ENCODE measurements at regions not wholly inside any gene's neighbourhood (a gene's known extent, or its start where the extent isn't known, plus 50 kb on each side); places are given as distances from the start of the nearest gene placed in this dataset.
"Not testable (repeated sequence)": the region's sequence is repeated elsewhere in the genome, so short reads cannot be mapped to it uniquely, and the experiment has no call there.

DNA sequence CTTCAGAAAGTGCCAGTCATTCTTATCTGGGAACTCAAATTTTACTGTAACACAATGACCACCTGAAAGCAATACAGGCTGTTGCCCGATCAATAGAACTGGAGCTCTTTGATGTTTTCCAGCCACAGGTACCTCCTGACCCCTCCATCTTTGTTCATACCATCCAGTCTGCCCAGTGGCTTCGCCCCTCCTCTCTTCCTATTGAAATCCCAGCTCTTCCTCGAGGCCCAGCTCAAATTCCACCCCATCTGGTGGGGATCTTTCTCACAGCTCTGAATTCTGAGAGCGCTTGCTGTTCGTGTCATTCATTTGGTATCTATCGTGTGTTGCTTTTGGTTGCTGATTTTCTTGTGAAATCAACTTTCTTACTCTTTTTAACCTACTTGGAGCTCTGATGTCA, 87.9 kb upstream of the CNKSR3 start:
- no peak for DNase-seq (ENCODE audit: low spot score)

DNA sequence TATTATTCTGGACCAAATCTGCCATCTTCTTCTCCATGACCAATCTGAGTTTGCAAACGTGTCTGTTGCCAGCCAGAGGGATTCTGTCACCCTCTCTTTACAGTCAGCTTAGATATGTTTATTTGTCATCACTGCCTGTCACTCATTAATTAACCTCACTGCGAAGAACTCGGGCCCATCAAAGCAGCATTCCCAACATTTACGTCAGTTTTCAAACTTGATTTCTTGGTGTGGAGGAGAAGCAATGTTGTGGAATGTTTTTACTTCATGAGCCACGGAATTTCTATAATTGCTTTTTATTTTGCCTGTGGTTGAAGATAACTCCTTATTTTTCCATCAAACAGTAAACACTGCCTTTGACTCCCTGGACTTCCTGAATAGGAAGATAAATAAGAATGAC, 91.8 kb upstream of the CNKSR3 start:
- DNase-seq (ENCODE audit: low spot score): no peak

GRCh38 chr6:154602708-154603107, 92.2 kb upstream of the CNKSR3 start:
- DNase-seq (ENCODE audit: low spot score): no peak

- DNase-seq (ENCODE audit: low spot score): no peak
These were observed 93.6 kb upstream of the CNKSR3 start for GRCh38 chr6:154604119-154604518.

DNA sequence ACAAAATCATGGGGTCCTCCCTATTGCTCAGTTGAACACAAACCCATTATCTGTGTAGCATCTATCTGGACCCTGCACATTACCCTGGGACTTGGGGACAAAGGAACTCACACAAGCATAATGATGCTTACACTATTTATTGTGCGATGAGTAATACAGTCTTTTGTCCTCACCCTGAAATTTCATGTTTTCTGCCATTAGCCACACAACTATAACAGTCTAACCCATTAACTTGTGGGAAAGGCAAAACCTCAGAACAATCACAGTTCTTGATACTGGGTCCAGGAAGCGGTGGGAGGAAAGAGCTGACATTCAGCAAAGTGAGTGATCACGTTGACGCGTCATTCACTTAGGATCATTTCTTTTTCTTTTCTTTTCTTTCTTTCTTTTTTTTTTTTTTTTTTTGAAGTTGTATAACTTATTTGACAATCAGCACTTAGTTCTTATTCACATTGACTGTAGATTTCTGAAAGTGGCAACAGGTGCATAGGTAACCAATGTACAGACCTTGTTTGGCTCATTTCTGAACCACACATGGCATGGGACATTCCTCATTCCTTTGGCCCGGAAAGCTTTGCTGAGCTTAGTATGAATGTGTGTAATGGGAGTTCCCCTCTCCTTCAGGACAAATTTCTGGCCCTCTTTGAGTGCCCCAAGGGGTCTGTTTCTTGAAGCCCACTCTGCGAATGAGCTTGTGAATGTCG, 94.8 kb upstream of the CNKSR3 start:
- DNase-seq (ENCODE audit: low spot score): peak; percentile 14

DNA sequence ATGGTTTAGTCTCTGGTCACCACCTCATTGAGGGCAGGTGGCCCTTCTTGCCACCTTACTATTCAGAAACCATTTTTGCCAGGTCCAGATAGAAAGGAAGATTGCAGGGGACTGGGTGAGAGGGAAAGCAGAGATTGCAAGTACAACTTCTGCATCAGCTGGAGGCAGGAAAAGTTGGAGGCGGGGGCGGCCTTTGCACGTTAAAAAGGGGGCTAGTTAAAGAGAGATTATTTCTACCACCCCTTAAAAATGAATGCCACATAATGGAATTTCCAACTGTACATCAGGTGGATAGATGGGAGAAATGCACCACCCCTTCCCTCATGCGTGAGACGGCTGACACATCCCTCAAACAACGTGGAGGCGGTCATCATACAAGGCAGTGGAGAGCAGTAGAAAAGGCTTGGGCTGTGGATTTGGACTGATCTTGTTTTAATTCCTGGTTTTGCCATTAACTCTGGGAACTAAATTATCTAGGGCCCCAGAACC, 95.4 kb upstream of the CNKSR3 start:
- no peak for DNase-seq (ENCODE audit: low spot score)

GRCh38 chr6:154606457-154606856, 96.0 kb upstream of the CNKSR3 start:
- peak; percentile 30 for DNase-seq (ENCODE audit: low spot score)

- no peak for DNase-seq (ENCODE audit: low spot score)
These were observed 96.4 kb upstream of the CNKSR3 start for GRCh38 chr6:154606860-154607259.

DNA sequence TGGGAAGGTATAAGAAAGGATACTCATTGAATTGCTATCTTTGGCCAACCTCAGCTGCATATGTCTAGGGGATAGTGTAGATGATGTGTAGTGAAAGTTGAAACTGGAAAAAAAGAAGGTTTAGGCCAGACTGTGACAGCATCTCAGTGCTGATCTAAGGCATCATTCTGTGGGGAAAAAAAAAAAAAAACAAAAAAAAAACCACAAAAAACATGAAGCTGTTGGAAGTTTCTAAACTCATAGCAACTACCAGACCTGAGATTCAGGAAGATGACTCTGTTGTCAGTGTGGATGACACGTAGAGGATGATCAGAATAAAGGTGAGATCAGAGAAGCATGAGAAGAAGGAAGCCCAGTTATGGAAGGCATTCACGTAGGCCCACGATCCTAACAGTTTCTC, 100.8 kb upstream of the CNKSR3 start:
- DNase-seq (ENCODE audit: low spot score): no peak

DNA sequence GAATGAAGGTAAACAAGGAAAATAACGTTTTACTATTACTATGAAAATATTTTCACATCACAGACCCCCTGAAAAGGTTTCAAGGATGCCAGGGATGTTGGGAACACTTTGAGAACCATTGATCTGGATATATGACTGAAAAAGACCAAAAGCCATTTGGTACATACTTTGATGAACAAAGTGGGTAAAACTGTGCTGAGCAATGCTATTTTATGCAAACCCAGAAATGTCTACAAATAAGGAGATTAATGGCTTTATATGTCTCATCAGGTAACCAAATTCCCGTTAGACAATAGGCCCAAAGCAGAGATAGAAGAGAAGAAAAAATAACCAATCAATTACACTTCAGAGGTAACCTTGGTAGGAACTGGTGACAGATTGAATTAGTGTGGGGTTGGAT, 101.4 kb upstream of the CNKSR3 start:
- DNase-seq (ENCODE audit: low spot score): no peak

DNA sequence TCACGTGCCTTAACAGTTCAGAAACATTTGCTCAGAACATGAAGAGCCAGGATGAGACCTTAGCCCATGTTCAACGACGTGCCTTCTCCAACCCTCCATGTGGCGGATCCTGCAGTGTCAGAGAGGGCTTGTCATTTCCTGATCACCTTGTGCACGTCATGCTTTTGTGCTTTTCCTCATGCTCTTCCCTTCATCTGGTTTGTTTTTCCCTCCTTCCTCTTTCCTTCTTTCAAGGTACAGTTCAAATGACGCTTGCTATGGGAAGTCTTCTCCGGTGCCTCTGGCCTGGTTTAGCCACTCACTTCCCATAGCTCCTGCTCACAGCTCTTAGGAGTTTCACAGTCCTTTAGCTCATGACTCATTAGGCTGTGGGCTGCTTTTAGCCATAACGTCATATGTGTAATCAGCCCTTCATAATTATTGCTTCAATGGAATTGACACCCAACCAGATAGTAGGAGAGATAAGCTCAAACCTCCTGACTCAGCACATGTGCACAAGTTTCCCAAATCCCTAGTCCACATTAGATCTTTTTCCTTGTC, 102.7 kb upstream of the CNKSR3 start:
- no peak for DNase-seq (ENCODE audit: low spot score)

- no peak for DNase-seq (ENCODE audit: low spot score)
These were observed 103.6 kb upstream of the CNKSR3 start for GRCh38 chr6:154614101-154614500.

- no peak for DNase-seq (ENCODE audit: low spot score)
These were observed 104.2 kb upstream of the CNKSR3 start for GRCh38 chr6:154614641-154615040.

- DNase-seq (ENCODE audit: low spot score): no peak
These were observed 105.1 kb upstream of the CNKSR3 start for GRCh38 chr6:154615483-154616025.

DNA sequence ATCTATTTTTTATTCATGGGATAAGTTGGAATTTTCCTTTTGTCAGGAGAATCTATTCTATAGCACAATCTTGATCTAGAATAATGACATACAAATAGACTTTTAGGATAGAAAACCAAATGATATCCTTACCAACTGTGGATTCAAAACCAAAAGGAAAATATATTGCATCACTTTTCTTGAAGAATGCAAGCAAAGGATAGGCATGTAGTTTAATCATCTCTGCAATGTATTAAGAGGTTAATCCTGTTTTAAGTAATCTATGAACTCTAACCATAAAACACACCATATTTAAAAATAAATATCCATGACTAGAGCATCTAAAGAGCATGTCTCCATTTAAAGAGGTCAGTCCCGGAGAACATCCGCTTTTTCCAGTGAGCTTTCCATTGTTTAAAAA, 106.7 kb upstream of the CNKSR3 start:
- DNase-seq (ENCODE audit: low spot score): no peak

GRCh38 chr6:154619146-154619545, 108.7 kb upstream of the CNKSR3 start:
- no peak for DNase-seq (ENCODE audit: low spot score)

DNA sequence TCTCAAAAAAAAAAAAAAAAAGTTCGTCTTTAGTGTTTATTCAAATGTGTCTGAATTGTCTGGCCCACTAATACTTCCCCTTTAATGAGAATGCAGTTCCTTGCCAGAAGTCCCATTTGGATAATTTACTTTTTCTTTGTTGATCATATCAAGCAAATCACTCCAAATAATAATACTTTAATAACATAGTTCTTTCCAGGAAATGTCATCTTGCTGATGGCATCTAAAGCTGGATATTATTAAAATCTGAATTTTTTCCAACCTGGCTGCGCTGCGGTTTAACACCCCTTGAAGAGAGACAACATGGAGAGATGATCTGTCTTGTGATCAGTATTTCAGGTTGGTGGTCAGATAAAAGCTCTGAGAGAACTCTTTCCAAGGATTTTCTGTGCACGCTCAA, 111.2 kb upstream of the CNKSR3 start:
- no peak for DNase-seq (ENCODE audit: low spot score)

GRCh38 chr6:154622618-154623336, 110.4 kb upstream of the SCAF8 start:
- DNase-seq (ENCODE audit: low spot score): no peak

GRCh38 chr6:154623391-154623790, 109.8 kb upstream of the SCAF8 start:
- no peak for DNase-seq (ENCODE audit: low spot score)

GRCh38 chr6:154624038-154624599, 109.1 kb upstream of the SCAF8 start:
- no peak for DNase-seq (ENCODE audit: low spot score)

DNA sequence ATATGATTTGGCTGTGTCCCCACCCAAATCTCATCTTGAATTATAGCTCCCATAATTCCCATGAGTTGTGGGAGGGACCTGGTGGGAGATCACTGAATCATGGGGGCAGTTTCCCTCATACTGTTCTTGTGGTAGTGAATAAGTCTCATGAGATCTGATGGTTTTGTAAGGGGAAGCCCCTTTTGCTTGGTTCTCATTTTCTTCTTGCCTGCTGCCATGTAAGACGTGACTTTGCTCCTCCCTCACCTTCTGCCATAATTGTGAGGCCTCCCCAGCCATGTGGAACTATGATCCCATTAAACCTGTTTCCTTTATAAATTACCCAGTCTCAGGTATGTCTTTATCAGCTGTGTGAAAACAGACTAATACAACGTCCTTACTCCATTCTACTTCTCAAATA, 108.5 kb upstream of the SCAF8 start:
- not testable (repeated sequence) for DNase-seq (ENCODE audit: low spot score)

GRCh38 chr6:154625721-154626120, 107.5 kb upstream of the SCAF8 start:
- DNase-seq (ENCODE audit: low spot score): no peak

GRCh38 chr6:154629127-154629526, 104.1 kb upstream of the SCAF8 start:
- DNase-seq (ENCODE audit: low spot score): no peak

All from CD4-positive, alpha-beta T cell treated with Interleukin-2 at 100 ng/mL for 4 hours (primary cell).